SK-N-SH (cell line): ENCODE measurements at regions not wholly inside any gene's neighbourhood (a gene's known extent, or its start where the extent isn't known, plus 50 kb on each side); places are given as distances from the start of the nearest gene placed in this dataset.

Experiments
- CTCF ChIA-PET: fragments of 300-600, 350-600 bp; formaldehyde crosslinking; extraction: SDS; loops from one replicate; lab custom pipeline; 2021; lab: Yijun Ruan, JAX
- POLR2A ChIA-PET: fragments of 350-600 bp; sonication (Branson Sonifier 250); formaldehyde crosslinking; extraction: SDS; loops from one replicate; lab custom pipeline; 2020; ENCODE audit warnings: antibody characterized with exemption, inconsistent platforms; lab: Yijun Ruan, JAX
- DNase-seq: peaks from one replicate; pipeline ENCODE4 v3.0.0; 2012
- H2AFZ ChIP-seq: fragments of 200-600 bp; sonication (generic); 2 replicates; pipeline ENCODE4 v1.8.1; 2016; ENCODE audit warnings: antibody characterized with exemption, mild to moderate bottlenecking, low read depth
- H3F3A ChIP-seq: fragments of 200-600 bp; sonication (generic); replicated peaks from 2 replicates; pipeline ENCODE3; 2016; ENCODE audit warnings: antibody characterized with exemption, mild to moderate bottlenecking; ENCODE audit not compliant: insufficient read depth
- H3K27ac ChIP-seq, 2 experiments: fragments of 200-500 bp in 1 of 2; fragments of 200-600 bp in 1 of 2; sonication (Bioruptor generic) in 1 of 2; sonication (generic), shearing (Covaris generic) in 1 of 2; 2 replicates each; pipeline versions ENCODE4 v1.5.1 to v1.6.1; 2014 to 2016; ENCODE audit warnings: low read depth in 2 of 2, inconsistent platforms in 1 of 2, low read length in 1 of 2, mild to moderate bottlenecking in 1 of 2, mixed read lengths in 1 of 2
- H3K27me3 ChIP-seq: fragments of 200-600 bp; sonication (generic), shearing (Covaris generic); 2 replicates; pipeline ENCODE4 v1.6.1; 2016; ENCODE audit warnings: mixed run types; ENCODE audit not compliant: insufficient read depth
- H3K36me3 ChIP-seq, 2 experiments: fragments of 200-500 bp in 1 of 2; fragments of 200-600 bp in 1 of 2; sonication (Bioruptor generic) in 1 of 2; sonication (generic) in 1 of 2; replicated peaks in 1 of 2; 2 replicates each; pipeline versions ENCODE3 to v1.5.1; 2014 to 2016; ENCODE audit warnings: low read length in 1 of 2, mild to moderate bottlenecking in 1 of 2; ENCODE audit not compliant: insufficient read depth in 2 of 2, control insufficient read depth in 1 of 2
- H3K4me1 ChIP-seq, 2 experiments: fragments of 200-500 bp in 1 of 2; fragments of 200-600 bp in 1 of 2; sonication (Bioruptor generic) in 1 of 2; sonication (generic), shearing (Covaris generic) in 1 of 2; 2 replicates each; pipeline versions ENCODE4 v1.5.1 to v1.6.1; 2014 to 2016; ENCODE audit warnings: low read depth in 1 of 2, low read length in 1 of 2, mixed run types in 1 of 2; ENCODE audit not compliant: insufficient read depth in 2 of 2, control insufficient read depth in 1 of 2
- H3K4me2 ChIP-seq: fragments of 200-600 bp; sonication (generic), shearing (Covaris generic); 2 replicates; pipeline ENCODE4 v1.6.1; 2017; ENCODE audit warnings: mixed run types
- H3K4me3 ChIP-seq, 2 experiments: fragments of 200-500 bp in 1 of 2; fragments of 200-600 bp in 1 of 2; sonication (Bioruptor generic) in 1 of 2; sonication (generic), shearing (Covaris generic) in 1 of 2; 2 replicates each; pipeline versions ENCODE4 v1.5.1 to v1.8.1; 2014 to 2016; ENCODE audit warnings: low read depth in 2 of 2, inconsistent platforms in 1 of 2, low read length in 1 of 2, mild to moderate bottlenecking in 1 of 2, mixed read lengths in 1 of 2, moderate library complexity in 1 of 2
- H3K79me2 ChIP-seq: fragments of 200-600 bp; sonication (generic); 2 replicates; pipeline ENCODE4 v1.8.1; 2017; ENCODE audit warnings: mild to moderate bottlenecking; ENCODE audit not compliant: insufficient read depth
- H3K9ac ChIP-seq: fragments of 200-600 bp; sonication (generic); 2 replicates; pipeline ENCODE4 v1.6.1; 2017; ENCODE audit warnings: mixed run types
- H3K9me2 ChIP-seq: fragments of 200-600 bp; sonication (generic); 2 replicates; pipeline ENCODE4 v1.6.1; 2017; ENCODE audit warnings: mixed run types
- H3K9me3 ChIP-seq: fragments of 200-600 bp; sonication (generic); 2 replicates; pipeline ENCODE4 v1.6.1; 2017; ENCODE audit warnings: mixed run types, mild to moderate bottlenecking, moderate library complexity
- H4K20me1 ChIP-seq: fragments of 200-600 bp; sonication (generic); 2 replicates; pipeline ENCODE4 v1.6.1; 2017; ENCODE audit warnings: mild to moderate bottlenecking, mixed run types; ENCODE audit not compliant: insufficient read depth
- CTCF ChIP-seq: fragments of 200-600 bp; sonication (generic); IDR thresholded peaks from 2 replicates; pipeline ENCODE4 v1.6.1; 2017; ENCODE audit warnings: antibody characterized with exemption, mild to moderate bottlenecking, moderate library complexity
- FOSL2 ChIP-seq: IDR thresholded peaks from 2 replicates; pipeline ENCODE4 v1.4.0; 2012; ENCODE audit warnings: low read depth, mild to moderate bottlenecking, moderate library complexity, borderline replicate concordance
- FOXJ3 ChIP-seq: sonication (generic); formaldehyde crosslinking; IDR thresholded peaks from 2 replicates; pipeline ENCODE4 v1.5.1; 2020; ENCODE audit warnings: mild to moderate bottlenecking, missing genetic modification reagents
- FOXM1 ChIP-seq: IDR thresholded peaks from 2 replicates; pipeline ENCODE4 v1.4.0; 2012; ENCODE audit warnings: low read depth, mild to moderate bottlenecking
- IRF3 ChIP-seq: fragments of 150-350 bp; IDR thresholded peaks from 2 replicates; pipeline ENCODE4 v1.6.1; 2016; ENCODE audit warnings: mild to moderate bottlenecking, low read depth, low read length
- JUND ChIP-seq: IDR thresholded peaks from 2 replicates; pipeline ENCODE4 v1.4.0; 2012
- PBX3 ChIP-seq: IDR thresholded peaks from 2 replicates; pipeline ENCODE4; 2012
- POLR2AphosphoS5 ChIP-seq: IDR thresholded peaks from 2 replicates; pipeline ENCODE4 v1.6.1; 2012; ENCODE audit warnings: low read depth, low read length
- RAD21 ChIP-seq: IDR thresholded peaks from 2 replicates; pipeline ENCODE4 v1.6.1; 2012; ENCODE audit warnings: mild to moderate bottlenecking, low read length
- REST ChIP-seq: IDR thresholded peaks from 2 replicates; pipeline ENCODE4 v1.6.1; 2012; ENCODE audit warnings: mild to moderate bottlenecking, low read depth, low read length, moderate library complexity
- RXRA ChIP-seq: IDR thresholded peaks from 2 replicates; pipeline ENCODE4 v1.4.0; 2012; ENCODE audit warnings: low read depth, mild to moderate bottlenecking, borderline replicate concordance
- SMC3 ChIP-seq: IDR thresholded peaks from 2 replicates; pipeline ENCODE4 v1.6.1; 2012; ENCODE audit warnings: low read depth, low read length, improper control_type of control experiment
- TCF12 ChIP-seq: IDR thresholded peaks from 2 replicates; pipeline ENCODE4 v1.4.0; 2012
- USF1 ChIP-seq: IDR thresholded peaks from 2 replicates; pipeline ENCODE4 v1.4.0; 2012; ENCODE audit warnings: low read depth, borderline replicate concordance
- WGBS: methylation state at CpG from one replicate; pipeline ENCODE4 v1.1.6; 2017; ENCODE audit warnings: low lambda C conversion rate; 5-methylcytosine and 5-hydroxymethylcytosine counted together

- TF ChIP-seq PBX3 (no peak), TCF12 (peak; percentile 27; the same call in 1 of the 2 replicates), JUND (no peak), FOXJ3 (CRISPR knock-in tag) (peak; percentile 43; the same call in 1 of the 2 replicates), USF1 (no peak), FOSL2 (no peak), FOXM1 (peak; percentile 21; the same call in 1 of the 2 replicates), POLR2AphosphoS5 (no peak), REST (no peak), RXRA (no peak), IRF3 (no peak)
These were observed 309.0 kb downstream of the PTGER3 start (continued) for GRCh38 chr1:70738624-70739023.

GRCh38 chr1:70745199-70745598 lies 302.4 kb downstream of the PTGER3 start:
- no peak overlapping the region for H3K4me2 ChIP-seq
- ChIA-PET CTCF (no interaction called here), POLR2A (no interaction called here)

More at GRCh38 chr1:70745199-70745598, 302.4 kb downstream of the PTGER3 start:
- Histone ChIP-seq H3K79me2 (no peaks in the 10 kb centered on the region), H3K4me1 (no peaks in the 10 kb centered on the region), H2AFZ (no peak overlapping the region), H3K9me3 (0 out of 2 replicates have a peak, but pooled peaks cover 8% of the 10 kb centered on the region), H3F3A (no peaks in the 10 kb centered on the region), H3K9me2 (no peaks in the 10 kb centered on the region), H3K36me3 (no peaks in the 10 kb centered on the region), H3K27me3 (no peaks in the 10 kb centered on the region), H3K27ac (no peak overlapping the region), H4K20me1 (no peaks in the 10 kb centered on the region), H3K4me3 (no peak overlapping the region), H3K9ac (no peak overlapping the region)
- 59% methylated on average over 3 of the region's 4 CpGs for WGBS
- TF ChIP-seq RAD21 = peak; percentile 36
- peak; percentile 53 for TF ChIP-seq CTCF
- TF ChIP-seq IRF3 = no peak
- TF ChIP-seq TCF12 = no peak
- TF ChIP-seq SMC3 = 0 out of 2 replicates have a peak, but pooled peaks have one; percentile 23
- DNase-seq = no peak
